Upper lobe of left lung (tissue), 4 donors: ENCODE measurements at regions not wholly inside any gene's neighbourhood (a gene's known extent, or its start where the extent isn't known, plus 50 kb on each side); places are given as distances from the start of the nearest gene placed in this dataset.

Experiments
- CTCF ChIP-seq, 6 experiments: fragments of 450-650 bp in 4 of 6; fragments of 200-600 bp in 2 of 6; sonication (generic) in 2 of 6; IDR thresholded peaks; one replicate each; pipeline ENCODE4 v1.5.1; 2016 to 2019; ENCODE audit warnings: antibody characterized with exemption in 6 of 6
- EP300 ChIP-seq, 4 donors: sonication (generic); formaldehyde crosslinking; IDR thresholded peaks; one replicate each; pipeline ENCODE4 v1.5.1; 2017; ENCODE audit warnings: antibody characterized with exemption in 4 of 4, control low read depth in 2 of 4
- POLR2A ChIP-seq, 4 donors: fragments of 450-650 bp; IDR thresholded peaks; one replicate each; pipeline ENCODE4 v1.5.1; 2016 to 2017; ENCODE audit warnings: antibody characterized with exemption in 4 of 4, mild to moderate bottlenecking in 2 of 4
- POLR2AphosphoS5 ChIP-seq, 2 donors: sonication (generic); formaldehyde crosslinking; IDR thresholded peaks; one replicate each; pipeline ENCODE4 v1.5.1; 2017; ENCODE audit warnings: antibody characterized with exemption in 2 of 2

- no peak for TF ChIP-seq CTCF (IDR thresholded peaks at IDR 0.05)
- no peak for TF ChIP-seq POLR2A (IDR thresholded peaks at IDR 0.05)
- TF ChIP-seq POLR2AphosphoS5 (IDR thresholded peaks at IDR 0.05), result no peak
- no peak for TF ChIP-seq EP300 (IDR thresholded peaks at IDR 0.05)
Measured at GRCh38 chr7:94304878-94305277, 89.8 kb upstream of the COL1A2 start.
